ENCODE measurements at regions not wholly inside any gene's neighbourhood (a gene's known extent, or its start where the extent isn't known, plus 50 kb on each side); places are given as distances from the start of the nearest gene placed in this dataset.

GRCh38 chr2:226018641-226019040 lies 619.1 kb downstream of the NYAP2 start:
- Histone ChIP-seq H3K27ac (no peak overlapping the region), H4K20me1 (ENCODE audit: insufficient read depth, poor library complexity, severe bottlenecking) (no peaks in the 10 kb centered on the region), H3K4me2 (no peak overlapping the region), H3K9me3 (ENCODE audit: low read depth) (no peaks in the 10 kb centered on the region), H3K4me3 (no peak overlapping the region), H3K4me1 (ENCODE audit: insufficient read depth) (no peaks in the 10 kb centered on the region), H3K9me2 (replicated peaks; ENCODE audit: insufficient read depth) (no peaks in the 10 kb centered on the region), H2AFZ (no peak overlapping the region), H3K79me2 (no peaks in the 10 kb centered on the region), H3K27me3 (no peaks in the 10 kb centered on the region), H3K36me3 (replicated peaks; ENCODE audit: insufficient read depth, low read depth) (no peaks in the 10 kb centered on the region)
- no peak for TF ChIP-seq EZH2phosphoT487 (IDR thresholded peaks at IDR 0.05; ENCODE audit: low read depth, severe bottlenecking, unreplicated experiment)
- TF ChIP-seq EZH2 (IDR thresholded peaks at IDR 0.05; ENCODE audit: borderline replicate concordance): no peak
- no peak for TF ChIP-seq CTCF (IDR thresholded peaks at IDR 0.05; ENCODE audit: poor library complexity)
- 77% methylated on average over 2 of the region's 2 CpGs for WGBS (ENCODE audit: low lambda C conversion rate, missing lambda C conversion rate)
- DNase-seq (ENCODE audit: low spot score): no peak

GRCh38 chr2:226017537-226017936 lies 618.0 kb downstream of the NYAP2 start:
- 81% methylated on average over 2 of the region's 2 CpGs for WGBS (ENCODE audit: low lambda C conversion rate, missing lambda C conversion rate)
- H3K27me3 ChIP-seq: no peaks in the 10 kb centered on the region

GRCh38 chr2:226017107-226017506 lies 617.6 kb downstream of the NYAP2 start:
- Histone ChIP-seq H3K4me1 (ENCODE audit: insufficient read depth) (no peaks in the 10 kb centered on the region), H2AFZ (no peak overlapping the region), H3K36me3 (replicated peaks; ENCODE audit: insufficient read depth, low read depth) (no peaks in the 10 kb centered on the region), H3K27ac (no peak overlapping the region), H3K4me3 (no peak overlapping the region), H3K9me2 (replicated peaks; ENCODE audit: insufficient read depth) (no peaks in the 10 kb centered on the region), H4K20me1 (ENCODE audit: insufficient read depth, poor library complexity, severe bottlenecking) (no peaks in the 10 kb centered on the region), H3K9me3 (ENCODE audit: low read depth) (no peaks in the 10 kb centered on the region), H3K79me2 (no peaks in the 10 kb centered on the region), H3K4me2 (no peak overlapping the region), H3K27me3 (no peaks in the 10 kb centered on the region)
- TF ChIP-seq EZH2 (IDR thresholded peaks at IDR 0.05; ENCODE audit: borderline replicate concordance) (no peak), EZH2phosphoT487 (IDR thresholded peaks at IDR 0.05; ENCODE audit: low read depth, severe bottlenecking, unreplicated experiment) (no peak), CTCF (IDR thresholded peaks at IDR 0.05; ENCODE audit: poor library complexity) (no peak)
- WGBS (ENCODE audit: low lambda C conversion rate, missing lambda C conversion rate): 94% methylated on average over 3 of the region's 3 CpGs
- DNase-seq (ENCODE audit: low spot score): no peak

More at GRCh38 chr2:226017537-226017936, 618.0 kb downstream of the NYAP2 start:
- Histone ChIP-seq H3K4me3 (no peak overlapping the region), H3K9me3 (ENCODE audit: low read depth) (no peaks in the 10 kb centered on the region), H3K79me2 (no peaks in the 10 kb centered on the region), H2AFZ (no peak overlapping the region), H3K27ac (no peak overlapping the region), H3K9me2 (replicated peaks; ENCODE audit: insufficient read depth) (no peaks in the 10 kb centered on the region), H3K36me3 (replicated peaks; ENCODE audit: insufficient read depth, low read depth) (no peaks in the 10 kb centered on the region), H3K4me1 (ENCODE audit: insufficient read depth) (no peaks in the 10 kb centered on the region), H4K20me1 (ENCODE audit: insufficient read depth, poor library complexity, severe bottlenecking) (no peaks in the 10 kb centered on the region), H3K4me2 (no peak overlapping the region)
- DNase-seq (ENCODE audit: low spot score): no peak
- TF ChIP-seq CTCF (IDR thresholded peaks at IDR 0.05; ENCODE audit: poor library complexity) (no peak), EZH2phosphoT487 (IDR thresholded peaks at IDR 0.05; ENCODE audit: low read depth, severe bottlenecking, unreplicated experiment) (no peak), EZH2 (IDR thresholded peaks at IDR 0.05; ENCODE audit: borderline replicate concordance) (no peak)

Data from hepatocyte (in vitro differentiated cells).